NT2/D1 (cell line): ENCODE measurements at regions not wholly inside any gene's neighbourhood (a gene's known extent, or its start where the extent isn't known, plus 50 kb on each side); places are given as distances from the start of the nearest gene placed in this dataset.

Experiments
- SUZ12 ChIP-seq: IDR thresholded peaks from 2 replicates; pipeline ENCODE4 v1.6.1; 2011; ENCODE audit not compliant: insufficient read length, insufficient read depth; ENCODE audit errors: extremely low read depth
- YY1 ChIP-seq: IDR thresholded peaks from 2 replicates; pipeline ENCODE4 v1.6.1; 2011; ENCODE audit not compliant: insufficient read length, insufficient read depth
- ZNF274 ChIP-seq: IDR thresholded peaks from 2 replicates; pipeline ENCODE4 v1.6.1; 2011; ENCODE audit warnings: mild to moderate bottlenecking, low read depth, low read length

DNA sequence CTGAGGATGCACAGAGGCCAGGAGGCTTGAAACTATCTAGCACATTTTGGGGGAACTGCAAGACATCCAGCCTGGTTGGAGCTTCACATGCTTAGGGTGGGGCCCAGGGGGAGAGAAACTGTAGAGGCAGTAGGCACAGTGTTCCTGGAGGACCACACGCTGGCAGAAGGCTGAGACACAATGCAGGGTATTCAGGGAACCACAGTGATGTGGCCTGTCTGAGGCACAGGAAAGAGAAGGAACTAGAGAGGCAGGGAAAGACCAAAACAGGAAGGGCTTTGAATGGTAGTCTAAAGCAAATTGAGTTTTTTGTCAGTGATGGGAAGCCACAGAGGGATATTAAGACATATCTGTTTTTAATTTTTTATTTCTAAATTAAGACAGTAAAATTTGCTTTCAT lies 100.2 kb upstream of the PRICKLE1 start:
- TF ChIP-seq ZNF274 = no peak
- no peak for TF ChIP-seq SUZ12
- TF ChIP-seq YY1 = no peak
